ENCODE measurements at regions not wholly inside any gene's neighbourhood (a gene's known extent, or its start where the extent isn't known, plus 50 kb on each side); places are given as distances from the start of the nearest gene placed in this dataset.

GRCh38 chr20:61066526-61066925, 185.5 kb upstream of the CDH4 start:
- Histone ChIP-seq H3K4me2 (ENCODE audit: insufficient read depth, low read length, poor library complexity, severe bottlenecking) (no peak overlapping the region), H2AK5ac (ENCODE audit: low read depth, low read length) (no peak overlapping the region), H3K18ac (ENCODE audit: low read length) (no peak overlapping the region), H3K4ac (ENCODE audit: low read length) (no peak overlapping the region), H2BK5ac (ENCODE audit: low read length) (no peak overlapping the region), H2AFZ (ENCODE audit: low read length) (no peak overlapping the region), H3K14ac (ENCODE audit: low read length) (no peak overlapping the region), H3K36me3 (replicated peaks in 1 of 2; ENCODE audit: control insufficient read depth in 2 of 2, insufficient read depth in 2 of 2, low read length in 2 of 2) (no peaks in the 10 kb centered on the region), H2BK120ac (ENCODE audit: low read depth, low read length) (no peak overlapping the region), H3K79me1 (ENCODE audit: low read depth, low read length) (no peaks in the 10 kb centered on the region), H2BK15ac (ENCODE audit: low read length) (no peak overlapping the region), H2BK12ac (ENCODE audit: low read length) (no peak overlapping the region), H3K27ac (replicated peaks; ENCODE audit: low read length) (no peak overlapping the region), H3K4me3 (ENCODE audit: low read length in 2 of 2) (no peak overlapping the region), H3K9ac (ENCODE audit: low read depth, low read length, poor library complexity) (no peak overlapping the region), H4K91ac (ENCODE audit: low read depth, low read length, poor library complexity) (no peak overlapping the region), H3K23ac (ENCODE audit: low read depth, low read length, poor library complexity) (peak overlapping the region; percentile 32), H3K27me3 (ENCODE audit: control insufficient read depth in 3 of 3, insufficient read depth in 3 of 3, low read depth in 1 of 3, low read length in 3 of 3) (peaks cover 0 to 6% (median 0%) of the 10 kb centered on the region in 3 experiments), H3K4me1 (ENCODE audit: control insufficient read depth in 2 of 2, insufficient read depth in 1 of 2, low read depth in 1 of 2, low read length in 2 of 2) (peaks cover 0 to 1% of the 10 kb centered on the region in 2 donors), H4K8ac (ENCODE audit: low read depth, low read length) (no peak overlapping the region), H3K9me3 (replicated peaks in 1 of 2; ENCODE audit: control insufficient read depth in 2 of 2, insufficient read depth in 1 of 2, low read depth in 1 of 2, low read length in 2 of 2) (no peaks in the 10 kb centered on the region)
- DNase-seq (ENCODE audit: low spot score): no peak
- WGBS, 2 donors (ENCODE audit: extremely low coverage in 2 of 2, insufficient read length in 2 of 2, insufficient replicate concordance in 1 of 2): no CpG with 5 or more reads among the region's 13 CpGs

GRCh38 chr20:61067221-61067620, 184.8 kb upstream of the CDH4 start:
- no CpG with 5 or more reads among the region's 9 CpGs for WGBS, 2 donors (ENCODE audit: extremely low coverage in 2 of 2, insufficient read length in 2 of 2, insufficient replicate concordance in 1 of 2)

DNA sequence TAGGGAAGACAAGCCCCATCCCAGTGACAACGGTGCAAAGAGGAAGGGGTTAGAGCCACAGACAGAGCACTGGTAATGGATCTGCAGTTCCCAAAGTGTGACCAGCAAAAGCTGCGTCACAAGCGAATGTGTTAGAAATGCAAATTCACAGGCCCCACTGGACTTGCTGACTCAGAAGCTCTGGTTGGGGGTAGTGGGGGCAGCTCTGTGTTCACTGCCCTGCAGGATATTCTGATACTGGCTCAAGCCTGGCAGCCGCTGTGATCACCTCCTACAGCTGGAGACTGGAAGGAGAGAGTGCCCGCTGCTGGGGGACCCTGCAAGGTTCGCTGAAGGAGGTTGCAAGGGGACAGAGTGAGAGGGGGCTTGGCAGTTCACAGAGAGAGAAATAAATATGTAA, 179.7 kb upstream of the CDH4 start:
- no peaks in the 10 kb centered on the region for H3K4me1 ChIP-seq (ENCODE audit: control insufficient read depth in 2 of 2, insufficient read depth in 1 of 2, low read depth in 1 of 2, low read length in 2 of 2)
- no peak overlapping the region for H2BK120ac ChIP-seq (ENCODE audit: low read depth, low read length)
- DNase-seq (ENCODE audit: low spot score): no peak
- no peak overlapping the region for H2BK5ac ChIP-seq (ENCODE audit: low read length)
- no peak overlapping the region for H3K14ac ChIP-seq (ENCODE audit: low read length)
- no peak overlapping the region for H3K9ac ChIP-seq (ENCODE audit: low read depth, low read length, poor library complexity)
- H2BK12ac ChIP-seq (ENCODE audit: low read length): no peak overlapping the region
- no peak overlapping the region for H2AK5ac ChIP-seq (ENCODE audit: low read depth, low read length)
- no peak overlapping the region for H2AFZ ChIP-seq (ENCODE audit: low read length)
- no peak overlapping the region for H4K8ac ChIP-seq (ENCODE audit: low read depth, low read length)
- no peaks in the 10 kb centered on the region for H3K36me3 ChIP-seq (replicated peaks in 1 of 2; ENCODE audit: control insufficient read depth in 2 of 2, insufficient read depth in 2 of 2, low read length in 2 of 2)
- H3K79me1 ChIP-seq (ENCODE audit: low read depth, low read length): no peaks in the 10 kb centered on the region
- H4K91ac ChIP-seq (ENCODE audit: low read depth, low read length, poor library complexity): no peak overlapping the region
- no peak overlapping the region for H3K4ac ChIP-seq (ENCODE audit: low read length)
- peaks cover 0 to 11% (median 0%) of the 10 kb centered on the region in 3 experiments for H3K27me3 ChIP-seq (ENCODE audit: control insufficient read depth in 3 of 3, insufficient read depth in 3 of 3, low read depth in 1 of 3, low read length in 3 of 3)
- no CpG with 5 or more reads among the region's 6 CpGs for WGBS, 2 donors (ENCODE audit: extremely low coverage in 2 of 2, insufficient read length in 2 of 2, insufficient replicate concordance in 1 of 2)
- H3K27ac ChIP-seq (replicated peaks; ENCODE audit: low read length): no peak overlapping the region
- H3K18ac ChIP-seq (ENCODE audit: low read length): no peak overlapping the region
- H3K4me3 ChIP-seq (ENCODE audit: low read length in 2 of 2): no peak overlapping the region
- H3K9me3 ChIP-seq (replicated peaks in 1 of 2; ENCODE audit: control insufficient read depth in 2 of 2, insufficient read depth in 1 of 2, low read depth in 1 of 2, low read length in 2 of 2): no peaks in the 10 kb centered on the region
- no peak overlapping the region for H3K23ac ChIP-seq (ENCODE audit: low read depth, low read length, poor library complexity)
- no peak overlapping the region for H3K4me2 ChIP-seq (ENCODE audit: insufficient read depth, low read length, poor library complexity, severe bottlenecking)
- no peak overlapping the region for H2BK15ac ChIP-seq (ENCODE audit: low read length)

More at GRCh38 chr20:61067221-61067620, 184.8 kb upstream of the CDH4 start:
- H3K36me3 ChIP-seq (replicated peaks in 1 of 2; ENCODE audit: control insufficient read depth in 2 of 2, insufficient read depth in 2 of 2, low read length in 2 of 2): no peaks in the 10 kb centered on the region
- H4K8ac ChIP-seq (ENCODE audit: low read depth, low read length): no peak overlapping the region
- peak overlapping the region; percentile 59 for H3K18ac ChIP-seq (ENCODE audit: low read length)
- H3K4me1 ChIP-seq (ENCODE audit: control insufficient read depth in 2 of 2, insufficient read depth in 1 of 2, low read depth in 1 of 2, low read length in 2 of 2): peaks cover 0 to 1% of the 10 kb centered on the region in 2 donors
- H3K23ac ChIP-seq (ENCODE audit: low read depth, low read length, poor library complexity): no peak overlapping the region
- no peak overlapping the region for H3K4ac ChIP-seq (ENCODE audit: low read length)
- no peaks in the 10 kb centered on the region for H3K9me3 ChIP-seq (replicated peaks in 1 of 2; ENCODE audit: control insufficient read depth in 2 of 2, insufficient read depth in 1 of 2, low read depth in 1 of 2, low read length in 2 of 2)
- H3K4me2 ChIP-seq (ENCODE audit: insufficient read depth, low read length, poor library complexity, severe bottlenecking): no peak overlapping the region
- H3K14ac ChIP-seq (ENCODE audit: low read length): no peak overlapping the region
- no peak overlapping the region for H2BK15ac ChIP-seq (ENCODE audit: low read length)
- no peak for DNase-seq (ENCODE audit: low spot score)
- no peak overlapping the region for H2BK5ac ChIP-seq (ENCODE audit: low read length)
- H3K27me3 ChIP-seq (ENCODE audit: control insufficient read depth in 3 of 3, insufficient read depth in 3 of 3, low read depth in 1 of 3, low read length in 3 of 3): peaks cover 0 to 6% (median 0%) of the 10 kb centered on the region in 3 experiments
- no peak overlapping the region for H2BK12ac ChIP-seq (ENCODE audit: low read length)
- no peak overlapping the region for H3K4me3 ChIP-seq (ENCODE audit: low read length in 2 of 2)
- no peak overlapping the region for H2AFZ ChIP-seq (ENCODE audit: low read length)
- H3K27ac ChIP-seq (replicated peaks; ENCODE audit: low read length): no peak overlapping the region
- H4K91ac ChIP-seq (ENCODE audit: low read depth, low read length, poor library complexity): no peak overlapping the region
- no peak overlapping the region for H2AK5ac ChIP-seq (ENCODE audit: low read depth, low read length)
- H3K79me1 ChIP-seq (ENCODE audit: low read depth, low read length): no peaks in the 10 kb centered on the region
- H2BK120ac ChIP-seq (ENCODE audit: low read depth, low read length): no peak overlapping the region
- H3K9ac ChIP-seq (ENCODE audit: low read depth, low read length, poor library complexity): no peak overlapping the region

- Histone ChIP-seq H2BK12ac (ENCODE audit: low read length) (no peak overlapping the region), H2AK5ac (ENCODE audit: low read depth, low read length) (no peak overlapping the region), H3K18ac (ENCODE audit: low read length) (no peak overlapping the region), H3K4me1 (ENCODE audit: control insufficient read depth in 2 of 2, insufficient read depth in 1 of 2, low read depth in 1 of 2, low read length in 2 of 2) (no peaks in the 10 kb centered on the region), H3K4me2 (ENCODE audit: insufficient read depth, low read length, poor library complexity, severe bottlenecking) (no peak overlapping the region), H3K9ac (ENCODE audit: low read depth, low read length, poor library complexity) (no peak overlapping the region), H3K79me1 (ENCODE audit: low read depth, low read length) (no peaks in the 10 kb centered on the region), H3K4ac (ENCODE audit: low read length) (no peak overlapping the region), H3K9me3 (replicated peaks in 1 of 2; ENCODE audit: control insufficient read depth in 2 of 2, insufficient read depth in 1 of 2, low read depth in 1 of 2, low read length in 2 of 2) (no peaks in the 10 kb centered on the region), H3K27ac (replicated peaks; ENCODE audit: low read length) (no peak overlapping the region), H4K91ac (ENCODE audit: low read depth, low read length, poor library complexity) (no peak overlapping the region), H2BK120ac (ENCODE audit: low read depth, low read length) (no peak overlapping the region), H3K36me3 (replicated peaks in 1 of 2; ENCODE audit: control insufficient read depth in 2 of 2, insufficient read depth in 2 of 2, low read length in 2 of 2) (no peaks in the 10 kb centered on the region), H3K23ac (ENCODE audit: low read depth, low read length, poor library complexity) (no peak overlapping the region), H3K27me3 (ENCODE audit: control insufficient read depth in 3 of 3, insufficient read depth in 3 of 3, low read depth in 1 of 3, low read length in 3 of 3) (peaks cover 0 to 11% (median 0%) of the 10 kb centered on the region in 3 experiments), H2BK5ac (ENCODE audit: low read length) (no peak overlapping the region), H3K14ac (ENCODE audit: low read length) (no peak overlapping the region), H2AFZ (ENCODE audit: low read length) (no peak overlapping the region), H3K4me3 (ENCODE audit: low read length in 2 of 2) (no peak overlapping the region), H4K8ac (ENCODE audit: low read depth, low read length) (no peak overlapping the region), H2BK15ac (ENCODE audit: low read length) (no peak overlapping the region)
- no peak for DNase-seq (ENCODE audit: low spot score)
- no CpG with 5 or more reads among the region's 6 CpGs for WGBS, 2 donors (ENCODE audit: extremely low coverage in 2 of 2, insufficient read length in 2 of 2, insufficient replicate concordance in 1 of 2)
Observed at GRCh38 chr20:61073376-61073775, 178.7 kb upstream of the CDH4 start.

Measured in neuronal stem cell (in vitro differentiated cells).